GM19467 (cell line): ENCODE measurements at regions not wholly inside any gene's neighbourhood (a gene's known extent, or its start where the extent isn't known, plus 50 kb on each side); places are given as distances from the start of the nearest gene placed in this dataset.
"Not testable (repeated sequence)": the region's sequence is repeated elsewhere in the genome, so short reads cannot be mapped to it uniquely, and the experiment has no call there.

Experiments
- ATAC-seq: cut with Tn5 transposase; IDR thresholded peaks from one replicate; pipeline ENCODE4 v1.9.1; 2021; ENCODE audit warnings: mild to moderate bottlenecking, moderate library complexity; ENCODE audit not compliant: unreplicated experiment

GRCh38 chr10:36457751-36458150 lies 667.6 kb upstream of the ANKRD30A start:
- ATAC-seq, result no peak

GRCh38 chr10:36455526-36456133 lies 669.8 kb upstream of the ANKRD30A start:
- ATAC-seq, result no peak

DNA sequence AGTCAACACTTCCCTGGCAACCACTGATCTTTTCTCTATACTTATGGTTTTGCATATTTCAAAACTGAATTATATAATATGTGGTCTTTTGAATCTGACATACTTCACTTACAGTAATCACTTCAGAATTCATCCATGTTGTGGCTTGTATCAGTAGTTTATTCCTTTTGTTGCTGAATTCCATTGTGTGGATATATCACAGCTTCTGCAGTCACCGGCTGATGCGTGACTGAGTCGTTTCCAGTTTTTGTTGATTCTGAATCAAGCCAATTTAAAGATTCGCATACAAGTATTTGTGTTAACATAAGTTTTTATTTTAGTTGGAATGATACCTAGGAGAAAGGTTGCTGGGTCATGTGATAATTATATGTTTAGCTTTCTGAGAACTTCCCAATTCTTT lies 672.5 kb upstream of the ANKRD30A start:
- no peak for ATAC-seq

DNA sequence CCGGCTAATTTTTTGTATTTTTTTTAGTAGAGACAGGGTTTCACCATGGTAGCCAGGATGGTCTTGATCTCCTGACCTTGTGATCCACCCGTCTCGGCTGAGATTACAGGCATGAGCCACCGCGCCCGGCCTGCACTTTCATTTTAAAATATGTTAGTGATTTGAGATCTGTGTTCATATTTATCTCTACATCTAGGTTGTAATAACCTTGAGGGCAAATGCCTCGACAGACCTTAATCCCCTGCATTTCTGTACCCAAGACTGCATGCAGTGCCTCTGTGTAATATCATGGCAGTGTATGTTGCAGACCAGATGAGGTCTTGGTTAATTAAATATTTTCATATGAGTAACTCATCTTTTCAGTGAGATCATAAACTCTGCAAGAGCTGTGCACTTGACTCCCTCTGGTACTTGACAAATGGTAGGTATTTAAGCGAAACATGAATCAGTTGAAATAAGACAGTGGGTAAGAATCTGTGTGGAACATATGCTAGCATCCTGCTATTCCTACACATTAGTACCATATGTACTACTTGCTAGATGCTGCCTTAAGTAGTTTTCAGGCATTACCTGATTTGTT lies 673.9 kb upstream of the ANKRD30A start:
- no peak for ATAC-seq

- ATAC-seq, result no peak
These were observed 675.0 kb upstream of the ANKRD30A start for GRCh38 chr10:36450380-36450779.

DNA sequence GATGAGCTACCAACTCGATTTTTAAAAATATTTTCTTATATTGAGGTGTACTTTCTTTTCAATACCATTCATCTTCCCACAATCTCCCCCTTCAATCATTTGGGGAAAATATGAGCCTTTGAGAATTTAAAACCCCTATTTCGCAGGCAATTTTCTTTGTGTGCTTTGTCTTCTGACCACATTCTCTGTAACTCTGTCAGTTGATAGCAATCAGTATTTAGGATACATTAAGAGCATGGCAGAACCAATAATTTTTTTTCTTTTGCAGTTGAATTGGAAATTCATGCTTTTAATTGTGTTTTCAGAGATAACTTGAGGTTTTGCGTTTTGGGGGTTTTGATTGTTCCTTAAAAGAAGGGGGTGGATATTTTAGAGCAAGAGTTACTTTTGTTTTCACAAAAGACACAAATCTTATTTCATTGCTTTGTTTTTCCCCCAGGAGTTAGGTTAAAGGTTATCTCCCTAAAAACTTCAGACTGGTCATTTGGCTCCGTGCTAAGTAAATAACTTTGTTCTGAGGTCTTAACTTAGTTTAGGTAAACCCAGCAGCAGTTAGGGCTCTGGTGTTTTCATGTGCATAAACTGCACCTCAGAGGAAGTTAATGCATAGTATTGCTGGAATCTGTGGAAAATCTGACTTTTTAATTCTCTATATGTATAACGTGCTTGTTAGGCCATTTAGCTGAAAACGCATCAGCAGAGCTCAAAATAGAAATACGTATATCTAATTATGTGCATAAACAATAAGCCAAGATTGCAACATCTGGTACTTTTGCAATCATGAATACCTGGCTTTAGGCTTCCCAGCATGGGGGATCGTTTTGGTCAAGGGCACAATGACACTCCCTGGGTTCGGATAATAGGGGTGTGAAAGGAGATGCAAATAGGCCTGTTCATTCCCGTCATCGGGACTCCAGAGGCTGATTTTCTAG lies 676.4 kb upstream of the ANKRD30A start:
- no peak for ATAC-seq

GRCh38 chr10:36446881-36447280 lies 678.5 kb upstream of the ANKRD30A start:
- no peak for ATAC-seq

- no peak for ATAC-seq
These were observed 682.2 kb upstream of the ANKRD30A start for GRCh38 chr10:36443233-36443632.

GRCh38 chr10:36441557-36441956 lies 683.8 kb upstream of the ANKRD30A start:
- ATAC-seq, result no peak

DNA sequence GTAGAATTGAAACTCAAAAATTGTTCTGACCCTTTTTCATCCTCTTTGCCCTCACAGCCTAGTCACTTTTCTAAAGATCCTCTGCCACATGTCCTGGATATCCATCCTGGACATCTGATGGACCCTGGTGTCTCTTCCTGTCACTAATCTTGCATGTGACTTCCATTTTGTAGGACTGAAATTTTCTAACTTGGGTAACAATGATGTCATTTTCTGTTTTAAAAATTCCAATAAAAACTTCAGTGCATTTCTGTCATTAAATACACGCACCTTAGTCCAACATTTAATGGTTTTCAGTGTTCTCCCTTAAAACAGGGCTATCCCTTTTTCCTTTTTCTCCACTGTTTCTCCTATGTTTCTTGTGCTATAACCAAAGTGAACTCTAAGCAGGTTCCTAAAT lies 684.9 kb upstream of the ANKRD30A start:
- no peak for ATAC-seq

DNA sequence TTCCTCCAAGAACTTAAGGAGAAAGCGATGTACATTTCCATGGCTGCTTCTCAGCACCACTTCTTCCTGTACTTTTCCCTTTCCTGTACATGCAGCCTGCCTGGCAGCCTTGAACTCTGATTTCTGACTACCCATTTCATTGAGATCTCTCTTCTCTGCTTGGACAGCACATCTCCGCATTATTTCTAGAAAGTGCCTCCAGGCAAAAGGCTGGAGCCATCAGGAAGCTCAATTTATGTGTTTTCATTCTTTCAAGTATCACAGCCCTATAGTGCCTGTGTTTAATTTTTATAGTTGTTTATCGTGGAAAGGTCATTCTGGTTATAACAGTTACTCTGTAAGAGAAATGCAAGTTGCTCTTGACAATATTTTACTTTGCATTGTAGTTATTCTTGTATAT lies 688.0 kb upstream of the ANKRD30A start:
- ATAC-seq, result no peak

DNA sequence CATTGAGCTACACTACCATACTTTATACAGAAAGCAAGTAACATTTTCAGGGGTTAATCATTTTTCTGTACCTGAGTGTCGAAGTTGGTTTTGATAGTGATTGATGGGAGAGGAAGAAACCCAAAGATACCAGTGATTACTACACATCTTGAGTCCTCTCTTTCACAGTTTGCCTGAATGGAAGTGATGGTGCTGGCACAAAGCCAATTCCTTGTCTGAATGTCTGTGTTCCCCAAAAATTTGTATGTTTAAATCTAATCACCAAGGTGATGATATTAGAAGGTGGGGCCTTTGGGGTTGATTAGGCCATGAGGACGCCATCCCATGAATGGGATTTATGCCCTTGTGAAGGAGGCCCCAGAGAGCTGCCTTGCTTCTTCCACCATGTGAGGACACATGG lies 696.9 kb upstream of the ANKRD30A start:
- no peak for ATAC-seq

DNA sequence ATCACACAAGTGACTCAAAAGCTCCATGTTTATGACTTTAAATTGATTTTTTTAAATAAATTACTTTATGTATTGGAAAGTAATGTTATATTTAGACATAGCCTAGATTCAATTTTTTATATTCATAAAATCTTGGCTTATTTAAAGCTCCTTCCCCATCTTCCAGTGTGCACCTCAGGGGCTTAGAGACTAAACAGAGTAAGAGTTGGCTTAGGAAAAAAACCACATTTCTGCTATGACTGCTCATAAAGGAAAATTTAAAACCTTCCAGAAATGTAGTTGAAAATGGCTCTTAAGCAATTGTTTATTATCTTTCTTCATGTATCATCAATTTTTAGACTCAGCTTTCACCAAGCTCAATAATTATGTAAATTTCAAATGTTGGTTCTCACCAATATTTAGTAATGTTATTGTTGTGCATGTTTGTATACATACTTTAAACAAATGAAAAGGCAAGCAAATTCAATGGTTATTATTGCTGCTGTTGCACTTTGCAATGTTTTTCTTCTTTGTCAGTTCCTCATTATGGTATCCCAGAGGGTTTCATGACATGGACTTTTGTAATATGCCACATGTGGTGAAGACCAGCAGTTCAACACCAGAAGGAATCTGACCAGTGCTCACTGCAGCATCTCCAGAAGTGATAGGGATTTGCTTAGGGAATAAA lies 700.1 kb upstream of the ANKRD30A start:
- ATAC-seq, result no peak

DNA sequence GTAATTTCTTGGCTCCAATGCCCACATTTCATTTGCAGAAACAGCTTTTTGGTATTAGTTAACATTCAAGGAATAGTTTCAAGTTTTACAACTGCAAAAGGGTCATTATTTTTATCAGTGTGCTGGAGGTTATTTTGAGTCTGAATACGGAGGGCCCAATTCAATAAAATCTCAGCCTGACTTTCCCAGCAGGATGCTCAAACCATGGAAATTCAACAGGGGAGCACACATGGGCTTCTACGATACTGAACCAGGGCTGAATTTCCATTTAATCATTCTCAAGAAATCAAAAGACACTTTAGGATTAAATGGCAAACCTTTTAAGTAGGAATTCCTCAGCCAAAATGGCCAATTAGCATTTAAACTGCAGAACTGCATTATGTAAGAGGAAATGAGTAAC lies 700.9 kb upstream of the ANKRD30A start:
- no peak for ATAC-seq

DNA sequence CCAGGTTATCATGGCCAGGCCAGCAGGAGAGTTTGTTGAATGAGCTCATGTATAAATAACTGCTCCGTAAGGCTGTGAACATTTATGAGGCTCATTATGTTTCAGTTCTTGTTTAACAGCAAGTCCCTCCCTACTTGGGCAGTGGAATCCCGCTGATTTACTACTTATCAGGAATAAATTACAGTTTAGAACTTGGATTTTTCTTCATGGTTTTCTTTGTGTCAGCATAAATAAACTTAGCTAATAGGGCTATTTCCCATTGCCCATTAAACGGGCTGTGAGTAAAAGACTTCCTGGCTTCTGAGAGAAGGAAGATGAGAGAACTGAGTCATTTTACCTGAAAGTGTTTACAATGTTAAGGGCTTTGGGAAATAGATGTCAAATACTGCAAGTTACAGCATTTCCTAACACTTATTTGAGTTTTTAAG lies 701.6 kb upstream of the ANKRD30A start:
- no peak for ATAC-seq

- no peak for ATAC-seq
These were observed 703.4 kb upstream of the ANKRD30A start for GRCh38 chr10:36421992-36422391.

GRCh38 chr10:36416513-36416912 lies 708.9 kb upstream of the ANKRD30A start:
- ATAC-seq, result no peak

DNA sequence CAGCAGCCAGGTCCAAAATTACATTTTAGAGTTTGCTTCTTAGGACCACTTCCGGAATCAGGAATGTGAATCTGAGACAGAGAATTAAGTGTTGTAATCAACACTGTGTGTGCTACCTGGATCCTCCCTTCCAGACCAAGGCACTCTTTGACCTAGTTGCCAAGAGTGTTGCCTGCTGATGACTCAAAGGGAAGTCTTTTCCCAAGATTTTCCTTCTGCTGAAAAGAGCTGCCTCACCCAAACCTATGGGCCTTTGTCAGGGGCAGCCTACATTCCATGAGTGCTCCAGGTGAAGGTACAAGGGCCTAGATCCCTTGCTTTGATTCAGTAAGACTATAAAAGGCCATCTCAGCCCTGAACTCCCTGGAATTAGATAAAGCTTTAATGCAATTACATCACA lies 712.5 kb upstream of the ANKRD30A start:
- ATAC-seq, result no peak

DNA sequence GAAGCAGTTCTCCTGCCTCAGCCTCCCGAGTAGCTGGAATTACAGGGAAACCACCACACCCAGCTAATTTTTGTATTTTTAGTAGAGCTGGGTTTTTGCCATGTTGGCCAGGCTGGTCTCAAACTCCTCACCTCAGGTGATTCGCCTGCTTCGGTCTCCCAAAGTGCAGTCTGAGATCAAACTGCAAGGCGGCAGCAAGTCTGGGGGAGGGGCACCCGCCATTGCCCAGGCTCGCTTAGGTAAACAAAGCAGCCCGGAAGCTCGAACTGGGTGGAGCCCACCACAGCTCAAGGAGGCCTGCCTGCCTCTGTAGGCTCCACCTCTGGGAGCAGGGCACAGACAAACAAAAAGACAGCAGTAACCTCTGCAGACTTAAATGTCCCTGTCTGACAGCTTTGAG lies 725.2 kb upstream of the ANKRD30A start:
- not testable (repeated sequence) for ATAC-seq

DNA sequence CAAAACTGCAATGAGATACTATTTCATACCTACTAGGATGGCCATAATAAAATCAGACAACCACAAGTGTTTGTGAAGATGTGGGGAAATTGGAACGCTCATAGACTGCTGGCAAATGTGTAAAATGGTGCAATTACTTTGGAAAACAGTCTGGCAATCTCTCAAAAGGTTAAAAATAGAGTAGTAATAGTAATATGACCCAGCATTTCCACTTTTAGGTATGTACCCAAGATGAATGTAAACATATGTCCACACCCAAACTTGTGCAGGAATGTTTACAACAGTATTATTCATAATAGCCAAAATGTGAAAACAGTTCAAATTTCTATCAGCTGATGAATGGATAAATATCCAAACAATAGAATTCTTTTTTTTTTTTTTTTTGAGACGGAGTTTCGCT lies 731.6 kb upstream of the ANKRD30A start:
- ATAC-seq, result no peak

- no peak for ATAC-seq
These were observed 734.0 kb upstream of the ANKRD30A start for GRCh38 chr10:36391405-36391804.
